NB4 (cell line): ENCODE measurements at regions not wholly inside any gene's neighbourhood (a gene's known extent, or its start where the extent isn't known, plus 50 kb on each side); places are given as distances from the start of the nearest gene placed in this dataset.

Experiments used
- DNase-seq: peaks from one replicate; pipeline ENCODE4 v3.0.0; 2010; ENCODE audit warnings: low read depth
- H3K4me3 ChIP-seq: one replicate; pipeline ENCODE4 v1.5.1; 2011; ENCODE audit warnings: mild to moderate bottlenecking, low read depth, low read length, moderate library complexity
- CTCF ChIP-seq: IDR thresholded peaks from one replicate; pipeline ENCODE4 v1.5.1; 2012; ENCODE audit warnings: low read depth, low read length
- MAX ChIP-seq: IDR thresholded peaks from 2 replicates; pipeline ENCODE4 v1.6.1; 2011; ENCODE audit warnings: low read depth, low read length
- MYC ChIP-seq: IDR thresholded peaks from 2 replicates; pipeline ENCODE4 v1.6.1; 2011; ENCODE audit warnings: low read depth, low read length
- POLR2A ChIP-seq: IDR thresholded peaks from 2 replicates; pipeline ENCODE4 v1.6.1; 2011; ENCODE audit warnings: mild to moderate bottlenecking; ENCODE audit not compliant: insufficient read length; ENCODE audit errors: extremely low read depth

GRCh38 chr6:82740072-82740471, 325.6 kb downstream of the UBE3D start:
- no peak overlapping the region for H3K4me3 ChIP-seq
- no peak for DNase-seq
- TF ChIP-seq POLR2A (no peak), MAX (no peak), MYC (no peak), CTCF (no peak)

- DNase-seq, result no peak
- H3K4me3 ChIP-seq, result no peak overlapping the region
- no peak for TF ChIP-seq MYC
- TF ChIP-seq MAX, result no peak
- TF ChIP-seq CTCF, result no peak
These were observed 324.2 kb downstream of the UBE3D start for GRCh38 chr6:82741325-82741995.

DNA sequence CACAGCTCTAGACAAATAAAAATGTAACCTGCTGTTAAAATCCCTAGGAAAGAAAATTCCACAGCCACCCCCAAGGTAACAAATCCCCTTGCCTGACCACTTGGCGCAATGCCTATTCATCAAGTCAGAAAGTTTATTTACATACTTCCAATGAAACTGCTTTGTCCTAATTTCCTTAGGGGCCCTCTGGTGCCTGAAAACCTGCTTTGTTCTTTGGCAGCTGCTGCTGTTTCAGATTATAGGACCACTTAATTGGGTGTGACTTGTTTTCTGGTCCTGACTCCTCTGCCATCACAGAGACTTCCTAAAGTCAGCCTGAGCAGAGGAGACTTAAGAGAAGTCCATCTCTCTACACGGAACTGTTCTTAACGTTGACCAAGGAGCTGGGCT, 323.6 kb downstream of the UBE3D start:
- H3K4me3 ChIP-seq, result no peak overlapping the region
- no peak for DNase-seq
- TF ChIP-seq MYC, result no peak
- TF ChIP-seq POLR2A, result no peak
- no peak for TF ChIP-seq MAX
- TF ChIP-seq CTCF, result no peak

- H3K4me3 ChIP-seq, result no peak overlapping the region
- no peak for TF ChIP-seq POLR2A
- TF ChIP-seq MYC, result no peak
- no peak for TF ChIP-seq MAX
- TF ChIP-seq CTCF, result no peak
- DNase-seq, result no peak
These were observed 321.2 kb downstream of the UBE3D start for GRCh38 chr6:82744286-82745015.

- TF ChIP-seq CTCF (no peak), MAX (no peak), POLR2A (no peak), MYC (no peak)
- no peak overlapping the region for H3K4me3 ChIP-seq
- DNase-seq, result no peak
These were observed 315.1 kb downstream of the UBE3D start for GRCh38 chr6:82750556-82750955.
